HTR-8/SVneo (cell line): ENCODE measurements at regions not wholly inside any gene's neighbourhood (a gene's known extent, or its start where the extent isn't known, plus 50 kb on each side); places are given as distances from the start of the nearest gene placed in this dataset.

Experiments used
- DNase-seq: peaks from one replicate; pipeline ENCODE4 v3.0.0; 2011; ENCODE audit warnings: low spot score, mixed read lengths; ENCODE audit not compliant: insufficient read length
- FAIRE-seq: peaks from 2 replicates; lab custom pipeline; 2011; peaks lifted over from hg19 to GRCh38; lab: Jason Lieb, UNC

DNA sequence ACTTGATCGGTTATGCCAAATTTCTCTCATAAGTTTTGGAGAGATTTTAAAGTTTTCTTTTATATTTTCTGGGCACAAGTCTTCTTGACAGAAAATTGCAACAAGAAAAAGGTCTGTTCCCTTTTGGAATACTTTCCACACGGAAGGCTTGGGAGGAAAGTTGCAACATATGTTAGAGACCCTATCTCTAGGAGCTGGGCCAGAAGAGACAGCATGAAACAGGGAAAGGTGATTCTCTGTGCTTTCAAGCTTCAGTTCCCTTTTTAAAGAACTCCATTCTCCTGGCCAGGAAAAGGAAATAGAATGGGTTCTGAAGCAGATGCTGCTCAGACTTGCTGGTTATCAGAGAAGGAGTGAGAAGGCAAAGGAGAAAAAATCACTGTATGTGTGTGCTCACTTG, 368.3 kb downstream of the SPATA31D1 start:
- DNase-seq (no peak), FAIRE-seq (no peak)

DNA sequence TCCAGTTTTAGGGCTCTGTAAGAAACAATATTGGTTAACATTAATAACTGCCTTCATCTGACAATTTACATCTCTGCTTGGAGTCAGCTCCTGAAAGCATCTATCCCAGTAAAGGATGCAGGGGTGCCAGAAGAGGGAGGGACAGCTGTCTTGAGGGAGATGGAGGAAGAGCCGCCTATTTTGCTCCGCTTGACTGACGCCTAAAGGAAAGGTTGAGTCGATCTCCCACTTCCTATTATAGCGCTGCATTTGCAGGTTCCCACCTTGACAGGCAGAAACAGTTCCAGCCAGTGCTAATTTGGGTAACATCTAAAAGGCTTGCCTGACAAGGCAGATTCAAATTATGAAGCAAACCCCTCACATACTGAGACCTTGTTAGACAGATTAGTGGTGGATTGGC, 374.6 kb downstream of the SPATA31D1 start:
- no peak for FAIRE-seq
- DNase-seq: no peak

DNA sequence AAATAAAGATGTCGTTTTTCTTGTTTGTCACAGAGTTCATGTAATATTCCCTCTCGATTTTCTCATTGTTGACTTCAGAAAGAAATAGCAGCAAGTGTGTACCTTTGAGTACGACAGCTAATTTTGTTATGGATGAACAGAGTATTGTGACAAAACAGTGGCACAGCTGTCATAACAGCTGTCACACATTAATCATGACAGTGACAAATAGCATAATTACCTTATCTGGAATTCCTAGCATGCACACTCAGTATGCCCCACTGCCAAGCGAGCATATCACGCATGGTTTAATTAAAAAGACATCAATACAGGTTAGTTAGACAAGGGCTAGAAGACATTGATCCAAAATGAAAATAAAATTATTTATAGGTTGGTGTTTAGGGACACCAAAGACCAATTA, 375.1 kb downstream of the SPATA31D1 start:
- FAIRE-seq (no peak), DNase-seq (no peak)

DNA sequence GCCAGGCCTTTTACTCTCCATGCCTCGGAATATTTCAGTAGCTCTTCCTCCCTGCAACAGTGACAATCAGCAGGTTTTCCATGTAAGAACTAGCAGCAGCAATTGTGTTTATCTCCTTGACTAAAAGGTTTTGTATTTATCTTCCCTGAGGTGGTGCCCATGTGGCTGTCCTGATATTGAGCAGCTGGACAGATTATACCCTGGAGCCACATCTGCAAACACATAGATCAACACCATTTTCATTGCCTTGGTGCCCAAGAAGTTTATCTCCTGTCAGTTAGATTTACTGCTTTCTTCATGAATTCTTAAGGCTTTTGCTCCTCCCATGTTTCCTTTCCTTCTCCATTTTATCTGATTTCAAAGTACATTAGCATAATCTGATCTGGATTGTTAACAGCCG, 378.4 kb downstream of the SPATA31D1 start:
- FAIRE-seq (no peak), DNase-seq (no peak)

DNA sequence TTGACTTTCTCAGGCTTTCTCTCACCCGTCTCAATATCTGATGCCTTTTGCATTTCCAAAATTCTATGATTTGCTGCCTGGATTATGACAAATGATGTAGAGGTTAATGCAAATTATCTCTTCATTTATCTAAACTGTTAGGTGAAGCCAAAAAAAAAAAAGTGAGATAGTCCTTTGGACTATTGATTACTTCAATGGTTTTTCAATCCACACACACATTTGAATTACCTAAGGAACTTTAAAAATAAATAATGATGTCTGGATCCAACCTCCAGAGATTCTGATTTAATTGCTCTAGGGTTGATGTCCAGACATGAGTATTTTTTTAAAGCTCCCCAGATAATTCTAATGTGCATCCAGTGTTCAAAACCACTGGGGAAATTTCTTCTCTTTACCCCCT, 379.4 kb downstream of the SPATA31D1 start:
- DNase-seq (no peak), FAIRE-seq (no peak)

DNA sequence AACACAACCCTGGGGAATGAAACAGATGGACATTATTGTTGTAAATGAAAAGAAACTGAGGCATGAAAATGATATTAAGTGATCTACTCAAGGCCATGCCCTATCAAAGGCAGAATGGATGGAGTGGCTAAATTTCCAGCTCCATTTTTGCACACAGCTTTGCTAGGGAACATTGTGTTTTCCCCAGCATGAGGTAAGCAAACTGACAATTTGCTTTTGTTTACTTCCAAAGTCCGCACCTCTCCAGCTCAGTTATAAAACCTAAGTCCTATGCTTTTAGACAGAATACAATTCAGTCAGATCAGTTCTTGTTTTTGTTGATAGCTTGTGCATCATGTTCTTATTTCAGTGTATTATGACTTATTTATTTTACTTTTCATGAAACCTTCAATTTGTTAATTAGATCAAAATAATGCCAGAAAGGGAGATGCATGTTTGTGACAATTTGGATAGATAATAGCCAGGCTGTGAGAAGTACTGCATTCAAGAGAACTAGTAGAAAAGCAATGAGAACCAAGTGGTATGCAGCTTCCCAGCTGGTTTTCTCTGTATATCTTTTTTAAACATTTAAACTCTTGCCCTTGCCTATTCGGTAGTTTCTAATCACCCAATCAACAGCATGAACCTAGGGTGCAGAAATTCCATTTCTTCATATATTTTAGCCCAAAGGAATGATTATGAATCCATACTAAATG, 380.8 kb downstream of the SPATA31D1 start:
- FAIRE-seq (no peak), DNase-seq (no peak)

DNA sequence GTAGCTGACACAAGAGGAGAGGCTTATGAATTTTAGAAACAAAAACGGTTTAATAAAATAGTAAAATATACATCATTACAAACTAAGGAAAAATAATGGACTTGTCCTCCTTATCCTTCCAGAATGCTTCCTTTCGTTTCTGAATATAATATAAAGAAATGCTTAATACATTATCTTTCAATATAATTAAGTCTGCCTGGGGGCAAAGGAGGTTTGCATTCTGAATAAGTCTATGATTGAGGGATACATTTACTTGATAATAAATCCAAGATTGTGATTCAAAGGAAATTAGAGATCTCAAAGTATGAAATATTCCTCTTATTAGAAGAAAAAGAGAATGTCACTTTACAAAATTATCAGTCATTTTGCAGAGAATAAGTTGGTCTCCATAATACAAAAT, 386.5 kb downstream of the SPATA31D1 start:
- DNase-seq (no peak), FAIRE-seq (no peak)

DNA sequence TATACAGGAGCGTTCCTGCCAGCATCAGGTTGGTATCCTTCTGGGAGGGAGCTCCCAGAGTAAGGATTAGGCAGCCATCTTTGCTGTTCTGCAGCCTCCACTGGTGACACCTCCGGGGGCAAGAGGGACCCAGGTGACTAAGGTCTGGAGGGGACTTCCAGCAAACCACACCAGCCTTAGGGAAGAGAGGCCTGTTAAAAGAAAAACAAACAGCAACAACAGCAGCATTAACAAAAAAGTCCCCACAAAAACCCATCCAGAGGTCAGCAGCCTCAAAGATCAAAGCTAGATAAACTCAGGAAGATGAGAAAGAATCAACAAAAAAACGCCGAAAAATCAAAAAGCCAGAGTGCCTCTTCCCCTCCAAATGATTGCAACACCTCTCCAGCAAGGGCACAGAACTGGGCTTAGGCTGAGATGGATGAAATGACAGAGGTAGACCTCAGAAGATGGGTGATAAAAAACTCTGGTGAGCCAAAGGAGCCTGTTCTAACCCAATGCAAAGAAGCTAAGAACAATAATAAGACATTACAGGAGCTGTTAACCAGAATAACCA, 388.2 kb downstream of the SPATA31D1 start:
- FAIRE-seq (no peak), DNase-seq (no peak)

DNA sequence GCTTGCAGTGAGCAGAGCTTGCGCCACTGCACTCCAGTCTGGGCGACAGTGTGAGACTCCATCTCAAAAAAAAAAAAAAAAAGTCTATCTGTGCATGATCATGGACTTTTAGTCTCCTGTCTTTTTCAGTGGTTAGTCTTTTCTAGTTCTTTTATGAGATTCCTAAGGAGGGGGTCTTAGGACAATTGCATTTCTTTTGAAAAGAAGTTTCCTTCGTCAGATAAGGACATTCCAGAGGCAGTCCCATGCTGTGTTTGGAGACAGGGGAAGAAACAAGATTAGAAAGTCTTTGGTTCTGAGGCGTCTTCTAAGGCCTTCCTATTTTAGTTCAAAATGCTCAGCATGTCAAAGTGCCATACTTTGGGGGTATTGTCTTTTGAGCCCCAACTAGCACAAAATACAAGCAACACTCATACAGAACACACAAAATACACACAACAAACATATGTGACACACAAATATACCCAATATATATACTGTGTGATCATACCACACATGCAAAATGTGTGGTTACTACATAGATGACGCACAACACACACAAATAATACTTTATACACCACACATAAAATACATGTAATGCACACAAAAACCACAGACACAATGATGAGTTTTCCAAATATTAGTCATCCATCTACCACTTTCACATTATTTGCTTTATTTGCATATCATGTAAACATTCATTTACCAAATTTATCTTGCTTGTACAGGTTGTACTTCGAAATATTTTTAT, 394.5 kb downstream of the SPATA31D1 start:
- FAIRE-seq (no peak), DNase-seq (no peak)

DNA sequence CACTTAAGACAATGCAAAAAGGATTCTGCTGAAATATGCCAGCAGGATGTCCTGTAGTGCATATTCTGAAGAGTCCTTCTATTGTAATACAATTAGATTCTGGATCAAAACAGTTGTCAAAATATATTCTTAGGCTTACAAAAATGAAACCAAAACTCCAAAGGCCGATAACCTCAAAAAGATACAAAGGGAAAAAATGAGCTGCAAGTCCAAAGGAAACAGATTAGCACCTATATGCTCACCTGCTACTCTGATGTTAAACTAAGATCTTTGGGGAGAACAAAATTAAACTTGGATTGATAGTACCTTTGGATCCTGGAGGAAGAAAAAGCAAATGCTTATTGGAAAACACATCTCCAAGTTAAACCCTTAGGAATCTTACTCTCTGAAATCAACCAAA, 397.1 kb downstream of the SPATA31D1 start:
- FAIRE-seq (no peak), DNase-seq (no peak)

DNA sequence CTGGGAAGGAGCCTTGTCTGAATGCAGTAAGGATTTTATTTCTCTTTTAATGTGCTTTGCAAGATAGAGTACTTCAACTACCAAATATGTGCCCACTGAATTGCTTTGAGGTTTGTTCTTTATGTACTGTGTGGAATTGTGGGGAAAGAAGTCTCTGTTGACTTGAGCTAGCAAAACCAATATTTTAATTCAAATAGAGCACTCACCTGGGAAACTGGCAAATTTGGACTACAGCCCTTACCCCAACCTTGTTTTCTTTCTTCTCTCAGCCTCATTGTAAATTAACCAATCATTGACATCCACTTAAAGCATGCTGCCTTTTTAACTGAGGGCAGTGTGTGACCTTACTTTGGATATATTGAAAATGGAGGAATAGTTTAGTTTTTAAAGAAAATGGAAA, 409.0 kb downstream of the SPATA31D1 start:
- FAIRE-seq (no peak), DNase-seq (no peak)

DNA sequence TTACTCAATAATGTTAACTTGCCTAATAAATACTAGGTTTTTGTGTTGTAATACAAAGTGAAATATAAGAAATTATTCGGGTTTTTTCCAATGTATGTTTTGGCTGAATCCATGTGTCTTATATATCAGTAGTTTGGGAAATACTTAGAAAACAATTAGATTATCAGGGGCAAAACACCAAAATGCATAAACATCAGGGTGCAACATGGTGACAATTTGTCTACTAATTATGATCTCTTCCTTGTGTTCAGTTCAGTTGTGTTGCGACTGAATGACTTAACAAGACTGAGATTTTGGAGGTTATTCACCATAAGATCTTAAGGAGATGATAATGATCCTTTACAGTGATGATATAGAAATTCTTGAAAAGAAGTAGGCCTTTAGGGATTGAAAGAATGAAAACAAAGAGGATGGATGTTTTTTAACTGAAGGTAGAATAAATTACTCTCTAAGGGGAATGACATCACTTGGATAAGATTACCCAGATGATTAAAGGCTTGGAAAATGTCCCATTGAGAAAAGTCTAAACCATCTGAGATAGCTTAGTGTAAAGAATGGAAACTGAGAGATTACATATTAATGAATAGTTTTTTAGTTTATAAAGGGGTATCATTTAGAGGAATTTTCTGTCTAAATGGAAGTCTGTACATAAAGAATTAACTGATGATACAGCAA, 415.8 kb downstream of the SPATA31D1 start:
- FAIRE-seq (no peak), DNase-seq (no peak)

DNA sequence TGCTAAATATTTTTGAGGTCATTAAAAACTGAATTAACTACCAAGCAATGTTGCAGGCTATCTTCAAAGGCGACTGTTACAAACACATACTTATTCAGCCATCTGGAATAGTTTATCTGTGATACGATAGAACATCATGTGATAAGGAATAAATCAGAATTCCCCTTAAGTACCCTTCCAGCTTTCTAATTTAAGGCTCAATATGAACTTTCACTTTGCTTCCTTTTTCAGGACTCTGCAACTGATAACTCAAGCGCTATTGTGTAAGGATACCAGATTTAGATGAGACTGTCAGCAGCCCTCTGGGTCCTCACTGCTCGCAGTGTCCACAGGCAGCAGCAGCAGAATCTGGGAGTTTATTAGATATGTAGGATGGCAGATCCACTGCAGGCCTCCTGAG, 416.3 kb downstream of the SPATA31D1 start:
- DNase-seq (no peak), FAIRE-seq (no peak)

DNA sequence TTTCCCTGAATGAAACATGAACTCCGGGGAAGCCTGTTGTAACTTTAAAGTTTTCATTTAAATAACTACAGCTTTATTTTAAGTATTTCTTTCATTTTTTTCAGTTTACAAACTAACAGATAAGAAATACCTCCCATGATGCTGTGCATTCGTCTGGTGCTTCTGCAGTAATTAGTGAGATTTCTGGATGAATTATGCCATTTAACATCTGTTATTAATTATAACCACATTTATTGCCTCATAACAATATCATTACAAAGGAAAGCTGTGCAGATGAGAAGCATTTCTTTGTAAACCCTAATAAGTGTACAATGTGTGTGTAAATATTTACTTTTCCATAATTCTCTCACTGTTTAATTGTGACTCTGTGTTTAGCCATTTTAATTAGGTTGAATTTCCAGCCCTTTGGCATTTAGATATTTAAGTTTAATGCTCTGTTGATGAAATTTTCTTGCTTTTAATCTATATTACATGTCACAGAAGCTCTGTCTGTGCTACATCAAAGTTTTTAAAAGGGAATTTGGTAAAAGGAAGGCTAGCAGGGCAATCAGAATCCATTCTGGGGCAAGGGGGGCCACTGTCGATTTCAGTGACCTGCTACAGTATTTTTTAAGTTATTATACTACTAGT, 418.0 kb downstream of the SPATA31D1 start:
- no peak for DNase-seq
- FAIRE-seq: no peak

DNA sequence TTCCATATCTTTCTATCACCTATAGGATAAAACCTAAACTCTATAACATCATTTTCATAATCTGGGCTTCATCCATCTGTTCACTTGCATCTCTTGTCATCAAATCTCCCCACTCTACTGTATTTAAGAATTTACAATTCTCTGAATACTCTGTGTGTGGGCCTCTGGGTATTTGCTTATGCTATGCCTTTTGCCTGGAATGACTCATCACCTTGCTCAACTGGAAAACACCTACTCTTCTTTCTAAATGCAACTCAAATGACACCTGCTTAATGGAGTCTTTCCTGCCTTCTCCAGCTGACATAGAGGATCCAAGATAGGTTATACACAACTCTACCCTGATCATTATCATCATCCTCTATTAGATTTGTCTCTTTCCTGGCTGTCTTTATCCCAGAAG, 421.7 kb downstream of the SPATA31D1 start:
- no peak for FAIRE-seq
- DNase-seq: no peak

DNA sequence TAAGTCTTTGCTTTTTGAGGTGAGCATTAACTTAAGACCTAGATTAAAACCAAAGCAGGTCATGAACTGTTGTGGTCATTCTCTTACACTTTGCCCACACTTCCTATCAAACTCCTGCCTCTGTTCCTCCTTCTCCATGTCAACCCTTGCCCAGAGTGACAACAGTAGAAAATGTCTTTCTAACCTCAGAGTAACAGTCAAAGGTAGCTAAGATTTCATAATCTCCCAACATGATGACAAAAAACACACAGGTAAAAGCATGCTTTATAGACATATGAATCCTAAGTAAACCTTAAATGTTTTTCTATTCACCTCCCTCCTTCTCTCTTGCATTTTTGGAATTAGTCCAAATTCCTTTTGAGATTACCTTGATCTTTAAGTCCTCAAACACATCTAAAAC, 422.3 kb downstream of the SPATA31D1 start:
- FAIRE-seq: no peak

DNA sequence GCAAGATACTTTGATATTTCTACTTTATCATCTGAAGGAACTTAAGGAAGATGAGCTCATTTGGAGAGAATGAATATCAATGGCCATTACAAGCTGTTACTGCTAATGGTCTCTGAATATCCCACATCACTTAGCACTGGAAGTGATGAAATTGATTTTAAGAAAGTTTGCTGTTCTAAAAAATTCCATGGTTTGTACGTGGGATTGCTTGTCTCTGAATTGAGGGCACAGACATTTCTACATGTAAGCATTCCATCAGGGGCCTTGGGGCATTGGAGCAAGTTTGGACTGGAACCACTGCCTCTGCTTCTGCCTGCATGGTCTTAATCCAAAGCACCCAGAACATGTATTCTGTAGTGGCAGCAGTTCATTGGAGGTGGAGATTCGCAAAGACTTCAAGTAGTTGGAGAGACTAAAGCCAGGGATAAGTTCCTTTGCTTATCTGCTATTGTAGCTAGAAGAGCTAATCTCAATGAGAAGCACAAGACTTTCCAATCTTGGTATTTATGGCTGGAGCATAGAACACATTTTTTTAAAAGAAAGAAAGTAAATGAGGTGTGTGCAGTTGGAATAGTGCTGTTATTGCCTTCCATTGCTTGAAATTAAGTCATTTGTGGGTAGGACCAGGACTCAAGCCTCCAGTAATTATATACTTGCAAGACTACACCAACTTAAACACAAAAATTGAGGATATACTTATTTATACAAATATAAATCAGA, 424.2 kb downstream of the SPATA31D1 start:
- DNase-seq (no peak), FAIRE-seq (no peak)

More for the DNA sequence above, 422.3 kb downstream of the SPATA31D1 start:
- no peak for DNase-seq

DNA sequence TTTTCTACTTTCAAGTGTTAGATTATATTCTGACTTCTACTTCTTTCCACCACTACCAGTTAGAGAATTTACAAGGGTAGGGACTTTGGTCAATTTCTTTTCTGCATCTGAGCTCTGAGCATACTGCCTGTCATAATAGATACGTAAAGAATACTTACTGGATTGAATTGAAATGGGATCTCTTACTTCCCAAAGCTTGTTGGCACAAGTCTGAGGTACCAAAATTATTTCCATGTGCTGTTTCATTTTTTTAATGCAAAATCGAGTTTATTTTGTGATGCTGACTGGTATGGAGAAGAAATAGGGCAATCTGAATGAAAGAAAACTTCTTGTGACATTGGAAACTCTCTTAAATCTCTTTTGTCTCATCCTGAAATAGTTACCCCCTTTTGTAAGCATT, 428.9 kb downstream of the SPATA31D1 start:
- DNase-seq (no peak), FAIRE-seq (no peak)

DNA sequence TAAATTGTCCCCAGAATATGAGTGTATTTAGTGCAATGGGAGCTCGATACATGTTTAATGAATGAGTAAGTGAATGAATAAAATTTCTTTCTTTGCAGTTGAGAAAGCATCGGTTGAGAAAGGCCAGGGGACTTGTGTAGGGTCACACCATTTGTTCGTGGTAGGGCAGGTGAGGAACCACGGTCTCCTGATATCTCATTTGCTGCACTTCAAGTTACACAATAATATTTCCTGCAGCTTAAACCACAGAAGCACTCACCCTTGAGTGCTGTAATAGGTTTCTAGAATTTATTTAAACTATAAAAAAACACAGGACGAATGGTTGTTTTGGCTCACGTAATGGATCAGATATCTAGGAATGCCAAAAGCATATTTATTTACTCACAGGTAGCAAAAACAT, 429.8 kb downstream of the SPATA31D1 start:
- DNase-seq (no peak), FAIRE-seq (no peak)
